ENCODE measurements at regions not wholly inside any gene's neighbourhood (a gene's known extent, or its start where the extent isn't known, plus 50 kb on each side); places are given as distances from the start of the nearest gene placed in this dataset.

- TF ChIP-seq CTCF (IDR thresholded peaks at IDR 0.05) (no peak), ZFX (IDR thresholded peaks at IDR 0.05; ENCODE audit: borderline replicate concordance) (no peak)
These were observed 1725.9 kb downstream of the PCDH9 start for GRCh38 chr13:65504213-65504612.

Data from 22Rv1 (cell line).